Neural cell (in vitro differentiated cells): ENCODE measurements at regions not wholly inside any gene's neighbourhood (a gene's known extent, or its start where the extent isn't known, plus 50 kb on each side); places are given as distances from the start of the nearest gene placed in this dataset.

ENCODE experiments used
- EP300 ChIP-seq: fragments of 450-650 bp; conservative IDR thresholded peaks from 2 replicates; pipeline ENCODE4 v1.6.1; 2014; ENCODE audit warnings: antibody characterized with exemption, mild to moderate bottlenecking, moderate library complexity; ENCODE audit not compliant: poor library complexity, severe bottlenecking
- EZH2 ChIP-seq: fragments of 200-600, 300-800 bp; shearing (Covaris generic), sonication (generic); IDR thresholded peaks from 2 replicates; pipeline ENCODE4 v1.6.1; 2014; ENCODE audit warnings: antibody characterized with exemption, low read length, borderline replicate concordance, mild to moderate bottlenecking; ENCODE audit not compliant: insufficient read depth, poor library complexity, severe bottlenecking
- MXI1 ChIP-seq: fragments of 450-650 bp; conservative IDR thresholded peaks from 2 replicates; pipeline ENCODE4 v1.6.1; 2014; ENCODE audit warnings: antibody characterized with exemption, mild to moderate bottlenecking; ENCODE audit not compliant: poor library complexity, severe bottlenecking
- POLR2AphosphoS5 ChIP-seq: IDR thresholded peaks from 2 replicates; pipeline ENCODE4 v1.6.1; 2012
- SMC3 ChIP-seq: fragments of 450-650 bp; conservative IDR thresholded peaks from 2 replicates; pipeline ENCODE4 v1.6.1; 2014; ENCODE audit warnings: antibody characterized with exemption, mild to moderate bottlenecking, moderate library complexity; ENCODE audit not compliant: poor library complexity
- TAF1 ChIP-seq: IDR thresholded peaks from 2 replicates; pipeline ENCODE4 v1.6.1; 2012; ENCODE audit warnings: low read depth
- TF ChIP-seq, protein P1 (sequence below): fragments of 450-650 bp; IDR thresholded peaks from 2 replicates; pipeline ENCODE4 v1.5.1; 2014; ENCODE audit warnings: antibody characterized with exemption, mild to moderate bottlenecking, moderate library complexity; ENCODE audit not compliant: poor library complexity, severe bottlenecking
- TF ChIP-seq, protein P2 (sequence below): IDR thresholded peaks from 2 replicates; pipeline ENCODE4 v1.6.1; 2012; ENCODE audit warnings: borderline replicate concordance

DNA sequence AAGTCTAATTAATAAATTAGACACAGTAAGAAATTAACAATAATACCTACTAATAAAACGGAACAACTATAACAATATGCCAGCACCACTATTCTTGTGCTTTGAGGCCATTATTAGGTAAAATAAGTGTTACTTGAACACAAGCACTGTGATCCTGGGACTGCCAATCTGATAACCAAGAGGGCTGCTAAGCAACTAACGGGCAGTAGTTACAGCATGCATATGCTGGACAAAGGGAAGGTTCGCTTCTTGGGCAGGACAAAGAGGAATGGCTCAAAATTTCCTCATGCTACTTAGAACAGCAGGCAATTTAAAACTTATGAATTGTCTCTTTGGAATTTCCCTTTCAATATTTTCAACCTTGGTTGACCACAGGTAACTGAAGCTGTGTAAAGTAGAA lies 718.6 kb downstream of the SORCS3 start:
- TF ChIP-seq EP300: no peak
- no peak for TF ChIP-seq SMC3
- no peak for TF ChIP-seq POLR2AphosphoS5
- TF ChIP-seq, protein P1, sequence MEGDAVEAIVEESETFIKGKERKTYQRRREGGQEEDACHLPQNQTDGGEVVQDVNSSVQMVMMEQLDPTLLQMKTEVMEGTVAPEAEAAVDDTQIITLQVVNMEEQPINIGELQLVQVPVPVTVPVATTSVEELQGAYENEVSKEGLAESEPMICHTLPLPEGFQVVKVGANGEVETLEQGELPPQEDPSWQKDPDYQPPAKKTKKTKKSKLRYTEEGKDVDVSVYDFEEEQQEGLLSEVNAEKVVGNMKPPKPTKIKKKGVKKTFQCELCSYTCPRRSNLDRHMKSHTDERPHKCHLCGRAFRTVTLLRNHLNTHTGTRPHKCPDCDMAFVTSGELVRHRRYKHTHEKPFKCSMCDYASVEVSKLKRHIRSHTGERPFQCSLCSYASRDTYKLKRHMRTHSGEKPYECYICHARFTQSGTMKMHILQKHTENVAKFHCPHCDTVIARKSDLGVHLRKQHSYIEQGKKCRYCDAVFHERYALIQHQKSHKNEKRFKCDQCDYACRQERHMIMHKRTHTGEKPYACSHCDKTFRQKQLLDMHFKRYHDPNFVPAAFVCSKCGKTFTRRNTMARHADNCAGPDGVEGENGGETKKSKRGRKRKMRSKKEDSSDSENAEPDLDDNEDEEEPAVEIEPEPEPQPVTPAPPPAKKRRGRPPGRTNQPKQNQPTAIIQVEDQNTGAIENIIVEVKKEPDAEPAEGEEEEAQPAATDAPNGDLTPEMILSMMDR: no peak
- no peak for TF ChIP-seq TAF1
- TF ChIP-seq, protein P2, sequence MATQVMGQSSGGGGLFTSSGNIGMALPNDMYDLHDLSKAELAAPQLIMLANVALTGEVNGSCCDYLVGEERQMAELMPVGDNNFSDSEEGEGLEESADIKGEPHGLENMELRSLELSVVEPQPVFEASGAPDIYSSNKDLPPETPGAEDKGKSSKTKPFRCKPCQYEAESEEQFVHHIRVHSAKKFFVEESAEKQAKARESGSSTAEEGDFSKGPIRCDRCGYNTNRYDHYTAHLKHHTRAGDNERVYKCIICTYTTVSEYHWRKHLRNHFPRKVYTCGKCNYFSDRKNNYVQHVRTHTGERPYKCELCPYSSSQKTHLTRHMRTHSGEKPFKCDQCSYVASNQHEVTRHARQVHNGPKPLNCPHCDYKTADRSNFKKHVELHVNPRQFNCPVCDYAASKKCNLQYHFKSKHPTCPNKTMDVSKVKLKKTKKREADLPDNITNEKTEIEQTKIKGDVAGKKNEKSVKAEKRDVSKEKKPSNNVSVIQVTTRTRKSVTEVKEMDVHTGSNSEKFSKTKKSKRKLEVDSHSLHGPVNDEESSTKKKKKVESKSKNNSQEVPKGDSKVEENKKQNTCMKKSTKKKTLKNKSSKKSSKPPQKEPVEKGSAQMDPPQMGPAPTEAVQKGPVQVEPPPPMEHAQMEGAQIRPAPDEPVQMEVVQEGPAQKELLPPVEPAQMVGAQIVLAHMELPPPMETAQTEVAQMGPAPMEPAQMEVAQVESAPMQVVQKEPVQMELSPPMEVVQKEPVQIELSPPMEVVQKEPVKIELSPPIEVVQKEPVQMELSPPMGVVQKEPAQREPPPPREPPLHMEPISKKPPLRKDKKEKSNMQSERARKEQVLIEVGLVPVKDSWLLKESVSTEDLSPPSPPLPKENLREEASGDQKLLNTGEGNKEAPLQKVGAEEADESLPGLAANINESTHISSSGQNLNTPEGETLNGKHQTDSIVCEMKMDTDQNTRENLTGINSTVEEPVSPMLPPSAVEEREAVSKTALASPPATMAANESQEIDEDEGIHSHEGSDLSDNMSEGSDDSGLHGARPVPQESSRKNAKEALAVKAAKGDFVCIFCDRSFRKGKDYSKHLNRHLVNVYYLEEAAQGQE: no peak
- TF ChIP-seq EZH2: no peak
- TF ChIP-seq MXI1: no peak
